ENCODE measurements at regions not wholly inside any gene's neighbourhood (a gene's known extent, or its start where the extent isn't known, plus 50 kb on each side); places are given as distances from the start of the nearest gene placed in this dataset.

DNA sequence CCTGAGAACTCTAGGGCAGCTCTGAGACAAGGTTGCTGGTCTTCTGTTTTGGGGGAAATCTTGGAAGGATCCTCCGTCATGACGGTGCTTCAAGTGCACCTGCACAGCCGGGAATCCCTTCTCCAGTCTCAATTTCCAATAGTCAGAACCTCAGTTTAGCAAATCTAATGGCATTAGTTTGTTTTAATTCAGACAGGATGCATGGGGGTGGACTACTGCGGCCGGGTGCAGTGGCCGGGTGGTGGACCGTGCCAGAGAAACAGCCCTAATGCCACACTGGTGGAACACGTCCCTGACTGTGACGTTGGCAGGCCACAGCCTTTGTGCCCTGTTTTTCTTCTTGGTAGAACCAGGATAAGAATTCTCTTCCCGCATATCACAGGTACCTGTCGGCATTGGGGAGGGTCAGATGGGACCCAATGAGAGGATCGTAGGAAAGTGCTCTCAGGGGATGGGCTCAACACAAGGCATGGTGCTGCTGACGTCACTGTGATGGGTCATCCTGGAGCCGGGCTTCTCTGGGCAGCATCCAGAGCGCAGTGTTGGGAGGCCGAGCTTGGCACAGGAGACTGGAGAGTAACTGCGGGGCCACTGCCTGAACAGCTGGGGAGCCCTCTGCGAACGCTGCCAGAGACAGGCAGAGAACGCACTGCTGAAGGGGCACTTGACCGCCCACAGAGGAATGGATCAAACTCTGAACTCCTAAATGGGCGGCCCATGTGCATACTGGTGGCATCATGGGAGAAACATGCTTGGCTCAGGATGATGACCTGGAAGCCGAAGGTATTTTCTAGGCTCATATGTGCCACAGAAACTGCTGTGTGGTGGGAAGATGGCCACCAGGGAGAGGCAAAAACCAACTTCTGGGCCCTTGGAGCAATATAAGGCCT is 313.8 kb upstream of the SHH start:
- TF ChIP-seq, protein P1, sequence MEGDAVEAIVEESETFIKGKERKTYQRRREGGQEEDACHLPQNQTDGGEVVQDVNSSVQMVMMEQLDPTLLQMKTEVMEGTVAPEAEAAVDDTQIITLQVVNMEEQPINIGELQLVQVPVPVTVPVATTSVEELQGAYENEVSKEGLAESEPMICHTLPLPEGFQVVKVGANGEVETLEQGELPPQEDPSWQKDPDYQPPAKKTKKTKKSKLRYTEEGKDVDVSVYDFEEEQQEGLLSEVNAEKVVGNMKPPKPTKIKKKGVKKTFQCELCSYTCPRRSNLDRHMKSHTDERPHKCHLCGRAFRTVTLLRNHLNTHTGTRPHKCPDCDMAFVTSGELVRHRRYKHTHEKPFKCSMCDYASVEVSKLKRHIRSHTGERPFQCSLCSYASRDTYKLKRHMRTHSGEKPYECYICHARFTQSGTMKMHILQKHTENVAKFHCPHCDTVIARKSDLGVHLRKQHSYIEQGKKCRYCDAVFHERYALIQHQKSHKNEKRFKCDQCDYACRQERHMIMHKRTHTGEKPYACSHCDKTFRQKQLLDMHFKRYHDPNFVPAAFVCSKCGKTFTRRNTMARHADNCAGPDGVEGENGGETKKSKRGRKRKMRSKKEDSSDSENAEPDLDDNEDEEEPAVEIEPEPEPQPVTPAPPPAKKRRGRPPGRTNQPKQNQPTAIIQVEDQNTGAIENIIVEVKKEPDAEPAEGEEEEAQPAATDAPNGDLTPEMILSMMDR (IDR thresholded peaks at IDR 0.05; ENCODE audit: extremely low read depth in 1 of 2, insufficient read depth in 1 of 2, low read depth in 1 of 2, low read length in 2 of 2): no peak
- TF ChIP-seq, protein P2, sequence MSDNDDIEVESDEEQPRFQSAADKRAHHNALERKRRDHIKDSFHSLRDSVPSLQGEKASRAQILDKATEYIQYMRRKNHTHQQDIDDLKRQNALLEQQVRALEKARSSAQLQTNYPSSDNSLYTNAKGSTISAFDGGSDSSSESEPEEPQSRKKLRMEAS (IDR thresholded peaks at IDR 0.05; ENCODE audit: insufficient read depth, insufficient read length): no peak
- TF ChIP-seq POLR2A (IDR thresholded peaks at IDR 0.05; ENCODE audit: low read depth, low read length): no peak
- TF ChIP-seq POLR2AphosphoS5 (IDR thresholded peaks at IDR 0.05; ENCODE audit: insufficient read depth, low read depth, low read length): no peak
- TF ChIP-seq MYC (IDR thresholded peaks at IDR 0.05; ENCODE audit: low read depth, low read length): no peak
- no peak for TF ChIP-seq JUN (IDR thresholded peaks at IDR 0.05; ENCODE audit: borderline replicate concordance, insufficient read depth, insufficient read length, low read depth)
- no peak for TF ChIP-seq FOS (IDR thresholded peaks at IDR 0.05; ENCODE audit: borderline replicate concordance, insufficient read depth, low read length)
- TF ChIP-seq EZH2 (IDR thresholded peaks at IDR 0.05; ENCODE audit: borderline replicate concordance, low read depth, low read length, severe bottlenecking): no peak
